Activated CD4-positive, alpha-beta T cell treated with anti-CD3 and anti-CD28 coated beads for 24 hours (primary cell): ENCODE measurements at regions not wholly inside any gene's neighbourhood (a gene's known extent, or its start where the extent isn't known, plus 50 kb on each side); places are given as distances from the start of the nearest gene placed in this dataset.
"Not testable (repeated sequence)": the region's sequence is repeated elsewhere in the genome, so short reads cannot be mapped to it uniquely, and the experiment has no call there.

Experiments used
- DNase-seq, 2 donors: peaks; one replicate each; pipeline ENCODE4 v3.0.0-alpha.2; 2020; ENCODE audit warnings: low read depth in 2 of 2

DNA sequence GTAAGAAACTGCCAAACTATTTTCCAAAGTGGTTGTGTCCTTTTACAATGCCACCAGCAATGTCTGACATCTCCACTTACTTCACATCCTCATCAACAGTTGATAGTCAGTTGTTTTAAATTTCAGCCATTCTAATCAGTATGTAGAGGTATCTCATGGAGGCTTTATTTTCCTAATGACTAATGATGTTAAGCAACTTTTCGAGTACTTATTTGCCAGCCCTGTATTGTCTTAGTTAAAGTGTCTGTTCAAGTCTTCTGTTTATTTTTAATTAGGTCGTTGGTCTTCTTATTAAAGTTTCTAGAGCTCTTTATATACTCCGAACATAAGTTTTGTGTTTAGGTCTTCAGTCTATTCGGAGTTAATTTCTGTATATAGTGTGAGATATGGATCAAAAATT, 54.9 kb upstream of the NBPF12 start:
- DNase-seq: not testable (repeated sequence)

DNA sequence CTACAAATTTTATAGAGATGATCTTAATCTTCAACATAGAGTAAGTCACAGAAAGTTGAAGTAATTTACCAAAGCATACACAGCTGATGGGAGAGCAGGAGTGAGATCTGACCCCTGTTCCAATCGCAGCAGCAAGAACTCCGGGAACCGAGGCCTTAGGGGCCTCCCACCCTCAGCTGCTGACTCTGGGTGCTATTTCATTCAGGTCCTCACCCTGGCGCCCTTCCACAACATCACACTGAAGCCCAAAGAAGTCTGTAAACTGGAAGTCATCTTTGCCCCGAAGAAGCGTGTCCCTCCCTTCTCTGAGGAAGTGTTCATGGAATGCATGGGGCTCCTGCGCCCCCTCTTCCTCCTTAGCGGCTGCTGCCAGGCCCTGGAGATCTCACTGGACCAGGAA, 57.0 kb upstream of the NBPF12 start:
- DNase-seq: not testable (repeated sequence)

DNA sequence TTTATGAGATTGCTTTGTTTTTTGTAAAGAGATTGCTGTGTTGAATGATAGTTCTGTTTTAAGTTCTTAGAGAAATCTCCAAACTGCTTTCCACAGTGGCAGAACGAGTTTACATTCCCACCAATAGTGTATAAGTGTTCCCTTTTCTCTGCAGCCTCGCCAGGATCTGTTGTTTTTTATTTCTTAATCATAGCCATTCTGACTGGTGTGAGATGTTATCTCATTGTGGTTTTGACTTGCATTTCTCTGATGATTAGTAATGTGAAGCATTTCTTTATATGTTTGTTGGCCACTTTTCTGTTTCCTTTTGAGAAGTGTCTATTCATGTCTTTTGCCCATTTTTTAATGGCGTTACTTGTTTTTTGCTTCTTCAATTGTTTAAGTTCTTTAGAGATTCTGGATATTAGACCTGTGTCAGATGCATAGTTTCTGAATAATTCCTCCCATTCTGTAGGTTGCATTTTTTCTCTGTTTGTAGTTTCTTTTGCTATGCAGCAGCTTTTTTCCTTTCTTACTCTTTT, 74.3 kb upstream of the NBPF12 start:
- not testable (repeated sequence) for DNase-seq

DNA sequence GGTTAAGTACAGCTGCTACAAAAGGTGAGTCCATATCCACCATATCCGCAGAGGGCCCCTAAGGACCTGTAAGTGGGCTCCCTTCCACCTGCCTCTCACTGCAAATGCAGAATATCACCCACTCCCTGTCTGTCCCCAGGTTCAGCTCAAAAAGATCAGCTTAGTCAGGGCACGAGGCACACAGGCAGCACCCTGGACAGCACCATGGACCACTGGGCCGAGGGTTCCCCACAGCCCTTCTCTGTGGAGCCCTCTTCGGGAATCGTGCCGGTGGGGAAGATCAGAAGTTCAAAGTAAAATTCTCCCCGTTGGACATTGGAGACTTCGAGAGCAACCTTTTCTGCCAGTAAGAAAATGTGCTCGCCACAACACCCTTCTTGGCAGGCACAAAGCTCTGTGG, 85.0 kb upstream of the NBPF12 start:
- DNase-seq: not testable (repeated sequence)

DNA sequence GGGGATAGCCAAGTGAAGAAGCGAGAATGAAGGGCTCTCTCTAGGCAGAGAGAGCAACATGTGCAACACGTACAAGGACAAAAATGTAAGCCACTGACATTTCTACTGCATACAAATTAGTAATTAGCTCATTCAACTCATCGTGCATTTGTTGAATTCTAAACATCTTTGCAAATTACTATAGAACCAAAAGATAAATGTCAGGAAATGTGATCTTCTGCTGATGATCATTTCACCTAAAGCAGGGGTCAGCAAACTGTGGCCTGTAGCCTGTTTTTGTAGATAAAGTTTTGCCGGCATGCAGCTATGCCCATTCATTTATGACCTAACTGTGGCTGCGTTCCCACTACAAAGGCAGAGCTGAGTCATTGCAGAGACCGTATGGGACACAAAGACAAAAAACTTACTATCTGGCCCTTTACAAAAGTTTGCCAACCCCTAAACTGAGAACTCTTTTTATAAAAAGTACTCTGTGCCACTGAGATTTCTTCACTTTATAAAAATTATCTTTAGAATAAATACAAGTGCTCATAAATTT, 87.7 kb upstream of the NBPF12 start:
- DNase-seq: not testable (repeated sequence)

DNA sequence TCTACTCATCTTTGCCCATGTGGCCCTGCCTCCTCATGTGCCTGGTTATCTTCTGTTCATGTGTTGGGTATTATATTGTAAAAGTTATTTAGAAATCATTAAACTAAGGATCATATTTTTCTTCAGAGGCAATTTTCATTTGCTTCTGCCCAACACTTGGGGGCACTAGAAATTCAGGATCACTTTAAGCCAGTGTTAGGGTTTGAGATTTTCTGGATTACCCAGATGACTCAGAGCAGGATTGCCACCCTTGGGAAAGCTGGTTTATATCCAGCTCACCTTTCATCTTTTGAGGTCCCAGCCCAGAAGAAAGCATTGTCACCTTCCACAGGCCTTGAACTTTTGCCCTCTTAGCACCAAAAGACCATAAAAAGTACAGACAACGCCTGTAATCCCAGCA, 99.4 kb upstream of the NBPF12 start:
- DNase-seq: not testable (repeated sequence)

DNA sequence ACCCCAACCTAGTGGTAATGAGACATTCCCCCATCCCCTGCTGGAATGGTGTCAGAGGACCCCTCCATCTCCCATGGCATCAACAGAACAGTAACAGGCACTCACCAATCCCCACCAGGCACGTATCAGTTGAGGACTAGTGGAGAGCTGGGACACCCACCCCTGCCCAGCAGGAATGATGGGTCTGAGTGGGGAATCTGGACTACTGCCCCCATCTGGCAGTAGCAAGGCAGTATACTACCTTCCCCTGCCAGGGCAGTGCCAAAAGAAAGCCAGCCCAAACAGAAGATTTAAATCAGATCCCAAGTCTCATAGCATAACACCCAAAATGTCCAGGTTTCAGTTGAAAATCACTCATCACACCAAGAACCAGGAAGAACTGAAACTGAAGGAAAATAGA, 111.2 kb upstream of the NBPF12 start:
- DNase-seq: not testable (repeated sequence)

DNA sequence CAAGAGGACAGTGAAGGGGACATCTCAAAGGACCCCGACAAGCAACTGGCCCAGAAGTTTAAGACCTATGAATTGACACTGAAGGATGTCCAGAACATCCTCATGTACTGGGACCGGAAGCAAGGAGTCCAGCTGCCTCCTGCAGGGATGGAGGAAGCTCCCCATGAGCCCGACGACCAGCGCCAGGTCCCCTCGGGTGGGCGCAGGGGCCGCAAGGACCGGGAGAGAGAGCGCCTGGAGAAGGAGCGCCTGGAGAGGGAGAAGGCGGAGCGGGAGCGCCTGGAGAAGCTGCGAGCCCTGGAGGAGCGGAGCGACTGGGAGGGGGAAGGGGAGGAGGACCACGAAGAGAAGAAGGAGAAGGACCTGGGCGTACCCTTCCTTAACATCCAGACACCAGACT, 143.9 kb upstream of the NBPF12 start:
- DNase-seq: not testable (repeated sequence)

DNA sequence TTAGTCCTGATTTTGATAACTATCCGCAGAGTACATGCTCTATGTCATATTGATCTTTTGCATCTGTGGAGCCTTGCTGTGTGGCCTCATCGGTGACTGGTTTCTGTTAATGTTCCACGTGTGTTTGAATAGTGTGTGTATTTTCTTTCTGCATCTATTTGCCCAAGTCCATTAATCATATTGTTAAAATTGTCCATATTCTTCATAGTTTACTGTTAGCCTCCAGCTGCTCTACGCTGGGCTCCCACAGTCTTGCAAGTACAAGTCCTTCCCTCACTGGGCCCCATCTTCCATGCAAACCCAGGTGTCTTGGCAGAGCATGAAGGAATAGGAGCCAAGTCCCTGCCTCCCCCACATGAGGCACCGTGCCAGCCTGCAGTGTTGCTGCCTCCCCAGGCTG, 145.4 kb upstream of the NBPF12 start:
- not testable (repeated sequence) for DNase-seq

DNA sequence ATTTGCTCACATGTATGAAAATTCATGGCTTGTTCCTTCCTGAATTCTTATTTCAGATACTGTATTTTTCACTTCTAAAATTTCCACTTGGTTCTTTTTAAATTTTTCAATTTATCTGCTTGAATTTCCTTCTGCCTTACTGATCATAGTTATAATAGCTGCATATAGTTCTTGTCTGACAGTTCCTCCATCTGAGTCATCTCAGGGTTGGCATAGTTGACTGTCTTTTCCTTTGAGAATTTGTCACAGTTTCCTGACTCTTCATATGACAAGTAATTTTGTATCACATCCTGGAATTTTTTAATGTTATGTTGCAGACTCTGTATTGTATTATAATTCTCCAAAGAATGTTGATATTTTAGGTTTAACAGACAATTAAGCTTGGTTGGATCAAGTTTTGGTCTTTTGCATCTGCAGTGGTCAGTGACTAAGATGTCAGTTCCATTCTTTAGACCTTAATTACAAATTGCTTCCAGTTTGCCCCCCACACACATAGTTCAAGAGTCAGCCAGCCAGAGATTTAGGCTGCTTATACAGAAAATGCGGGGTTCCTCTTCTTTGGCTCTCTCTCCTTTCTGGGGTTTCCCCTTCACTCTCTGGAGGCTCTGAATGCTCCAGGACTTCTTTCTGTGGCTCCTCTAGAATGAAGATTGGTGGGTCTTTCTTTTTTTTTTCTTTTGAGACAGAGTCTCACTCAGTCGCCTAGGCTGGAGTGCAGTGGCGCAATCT, 153.7 kb upstream of the NBPF12 start:
- not testable (repeated sequence) for DNase-seq

DNA sequence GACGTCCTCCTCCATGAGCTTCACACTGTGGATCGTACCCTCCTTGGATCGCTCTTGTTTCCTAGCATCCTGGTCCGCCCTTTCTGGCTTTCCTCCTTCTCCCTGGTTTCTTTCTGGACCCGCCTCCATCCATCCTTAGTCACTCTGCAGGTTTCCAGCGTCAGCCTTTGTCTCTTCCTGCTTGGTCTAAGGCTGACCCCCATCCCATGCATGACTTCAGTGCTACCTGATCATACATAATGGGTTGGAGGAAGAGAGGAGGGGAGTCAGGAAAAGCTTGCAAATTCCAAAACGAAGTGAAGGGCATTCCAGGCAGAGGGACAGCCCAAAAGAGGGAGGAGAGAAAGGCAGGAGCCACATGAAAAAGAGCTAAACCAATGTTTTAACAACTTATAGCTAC, 156.9 kb upstream of the NBPF12 start:
- not testable (repeated sequence) for DNase-seq

DNA sequence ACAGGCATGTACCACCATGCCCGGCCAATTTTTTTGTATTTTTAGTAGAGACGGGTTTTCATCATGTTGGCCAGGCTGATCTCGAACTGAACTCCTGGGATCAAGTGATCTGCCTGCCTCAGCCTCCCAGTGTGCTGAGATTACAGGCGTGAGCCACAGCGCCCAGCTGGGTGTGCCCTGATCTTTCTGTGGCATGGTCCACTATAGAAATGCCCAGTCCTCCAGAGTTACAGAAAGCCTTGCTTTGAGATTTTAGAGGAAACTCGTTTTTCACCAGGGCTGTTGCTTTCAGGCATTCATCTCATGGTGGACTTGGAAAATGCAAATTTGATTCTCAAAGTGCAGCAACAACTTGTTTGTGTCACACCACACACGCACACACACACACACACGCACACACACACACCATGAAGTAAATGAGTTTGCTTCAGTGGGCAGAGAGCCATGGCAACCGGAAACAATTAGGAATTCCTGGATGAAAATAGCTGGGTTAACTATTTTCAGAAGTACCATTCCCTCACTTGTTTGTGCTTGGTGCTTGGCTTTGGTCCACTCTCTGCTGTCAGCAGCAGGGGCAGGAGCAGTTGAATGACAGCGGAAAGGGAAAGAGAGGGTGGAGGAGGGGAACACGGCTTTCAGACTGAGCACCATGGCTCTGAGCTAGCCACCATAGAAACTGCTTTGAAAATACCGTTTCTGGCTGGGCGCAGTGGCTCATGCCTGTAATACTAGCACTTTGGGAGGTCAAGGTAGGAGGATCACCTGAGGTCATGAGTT, 160.1 kb upstream of the NBPF12 start:
- not testable (repeated sequence) for DNase-seq

DNA sequence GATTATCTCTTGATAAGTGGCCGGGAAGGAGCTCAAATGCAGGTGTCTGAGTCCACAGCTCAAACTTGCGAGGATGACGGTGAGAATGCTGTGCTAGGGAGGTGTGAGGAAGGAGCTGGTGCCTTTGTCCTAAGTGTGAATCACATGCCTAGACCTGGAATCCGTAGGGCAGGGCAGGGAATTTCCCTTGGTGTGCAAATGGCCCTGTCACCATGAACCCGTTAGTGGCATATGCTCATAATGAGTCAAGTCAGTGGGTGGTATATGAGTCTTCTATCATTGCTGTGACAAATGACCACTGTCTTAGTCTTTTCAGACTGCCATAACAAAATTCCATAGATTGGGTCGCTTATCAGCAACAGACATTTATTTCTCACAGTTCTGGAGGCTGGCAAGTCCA, 163.1 kb upstream of the NBPF12 start:
- DNase-seq: not testable (repeated sequence)

DNA sequence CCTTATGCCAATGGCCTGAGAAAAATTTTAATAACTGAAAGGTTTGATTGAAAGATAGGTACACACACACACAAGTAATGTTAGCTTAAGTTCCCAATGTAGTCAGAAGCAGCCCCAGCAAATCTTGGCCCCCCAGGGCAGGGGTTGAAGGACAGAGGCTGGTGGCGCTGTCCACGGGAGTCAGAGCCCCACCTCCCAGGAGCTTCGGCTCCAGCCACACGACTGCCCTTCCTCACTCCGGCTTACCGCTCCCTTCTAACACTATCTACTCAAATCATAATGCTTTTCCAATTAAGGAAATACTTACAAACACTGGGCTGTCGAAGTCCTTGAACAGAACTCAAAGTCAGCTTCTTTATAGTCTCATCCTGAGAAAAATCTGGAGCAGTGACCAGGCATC, 163.9 kb upstream of the NBPF12 start:
- DNase-seq: not testable (repeated sequence)

DNA sequence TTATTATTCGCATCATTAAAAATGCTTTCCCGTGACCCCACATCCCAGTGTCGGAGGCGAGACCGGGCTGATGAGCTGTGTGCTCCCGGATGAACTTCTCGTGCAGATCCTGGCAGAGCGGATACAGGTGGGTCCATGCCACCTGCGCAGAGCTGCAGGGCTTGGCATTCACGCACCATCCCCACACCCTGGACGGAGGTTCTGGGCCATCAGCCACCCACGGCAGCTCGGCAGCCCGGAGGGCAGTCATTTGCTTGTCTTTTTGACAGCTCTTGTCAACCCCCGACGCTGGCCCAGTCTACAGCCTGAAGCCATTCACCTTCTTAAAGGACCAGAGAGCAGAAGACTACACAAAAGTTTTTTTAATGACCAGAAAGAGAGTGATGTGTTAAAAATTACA, 166.7 kb upstream of the NBPF12 start:
- not testable (repeated sequence) for DNase-seq

DNA sequence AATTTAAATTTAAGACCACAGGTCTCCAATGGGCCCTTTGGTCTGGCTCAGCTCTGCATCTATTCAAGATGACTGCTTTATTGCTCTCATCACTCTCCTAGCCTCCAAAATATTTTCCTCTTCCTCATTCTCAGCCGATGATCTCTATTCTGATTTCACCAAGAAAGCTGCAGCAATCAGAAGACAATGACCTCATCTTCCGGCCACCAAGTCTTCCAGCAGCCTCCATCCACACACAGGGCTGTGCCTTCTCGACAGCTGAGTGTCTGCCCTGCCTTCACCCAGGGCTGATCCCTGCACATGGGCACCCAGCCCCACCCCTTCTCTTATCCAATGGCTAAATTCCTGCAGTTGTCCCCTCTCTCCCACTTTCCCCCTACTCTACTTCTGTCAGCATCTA, 167.1 kb upstream of the NBPF12 start:
- DNase-seq: not testable (repeated sequence)

DNA sequence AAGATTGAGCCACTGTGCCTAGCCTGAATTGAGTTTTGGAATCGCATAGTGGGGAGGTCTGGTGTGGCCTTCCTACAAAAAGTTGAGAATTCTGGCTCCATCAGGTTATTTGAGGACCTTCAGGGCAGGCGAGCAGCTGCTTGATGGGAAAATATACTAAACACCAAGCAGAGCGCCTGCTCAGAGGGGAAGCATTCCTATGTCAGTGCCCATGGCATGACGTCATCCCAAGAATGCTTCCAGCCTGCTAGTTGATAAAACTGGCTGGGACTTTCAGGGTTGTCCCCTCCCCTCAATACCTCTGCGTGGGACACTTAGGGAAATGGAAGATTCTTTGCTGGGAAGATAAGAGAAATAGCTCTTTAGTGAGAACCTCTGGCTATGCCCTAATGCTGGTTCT, 174.9 kb upstream of the NBPF12 start:
- not testable (repeated sequence) for DNase-seq

DNA sequence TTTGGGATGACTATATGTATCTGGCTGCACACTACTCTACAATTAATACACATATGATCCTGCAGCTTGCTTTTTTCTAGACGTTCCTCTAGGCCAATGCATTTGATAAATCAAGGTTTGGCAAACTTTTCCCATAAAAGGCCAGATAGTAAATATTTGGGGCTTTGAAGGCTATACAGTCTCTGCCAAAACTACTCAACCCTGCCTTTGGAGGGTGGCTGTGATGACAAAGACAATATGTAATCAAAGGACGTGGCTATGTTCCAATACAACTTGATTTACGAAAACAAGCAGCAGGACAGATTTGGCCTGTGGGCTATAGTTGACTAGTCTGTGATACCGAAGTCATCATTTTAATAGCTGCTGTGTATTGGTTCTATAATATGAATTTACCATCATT, 181.3 kb upstream of the NBPF12 start:
- DNase-seq: not testable (repeated sequence)

DNA sequence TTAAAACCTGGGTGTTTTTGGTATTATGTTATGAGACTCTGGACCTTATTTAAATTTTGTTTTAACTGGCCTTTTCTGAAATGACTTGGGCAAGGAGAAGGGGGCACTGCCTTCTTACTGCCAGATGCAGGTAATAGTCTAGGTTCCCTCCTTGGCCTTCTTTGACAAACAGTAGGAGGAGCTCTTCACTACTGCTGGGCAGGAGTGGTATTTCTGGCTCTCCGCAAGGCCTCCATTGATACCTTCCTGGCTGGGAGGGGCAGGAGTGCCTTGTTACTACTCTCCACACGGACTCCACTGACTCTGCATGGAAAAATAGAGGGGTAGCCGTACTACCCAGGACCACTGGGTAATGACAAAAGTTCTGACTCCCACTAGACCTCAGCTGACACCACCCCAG, 189.4 kb upstream of the NBPF12 start:
- not testable (repeated sequence) for DNase-seq

DNA sequence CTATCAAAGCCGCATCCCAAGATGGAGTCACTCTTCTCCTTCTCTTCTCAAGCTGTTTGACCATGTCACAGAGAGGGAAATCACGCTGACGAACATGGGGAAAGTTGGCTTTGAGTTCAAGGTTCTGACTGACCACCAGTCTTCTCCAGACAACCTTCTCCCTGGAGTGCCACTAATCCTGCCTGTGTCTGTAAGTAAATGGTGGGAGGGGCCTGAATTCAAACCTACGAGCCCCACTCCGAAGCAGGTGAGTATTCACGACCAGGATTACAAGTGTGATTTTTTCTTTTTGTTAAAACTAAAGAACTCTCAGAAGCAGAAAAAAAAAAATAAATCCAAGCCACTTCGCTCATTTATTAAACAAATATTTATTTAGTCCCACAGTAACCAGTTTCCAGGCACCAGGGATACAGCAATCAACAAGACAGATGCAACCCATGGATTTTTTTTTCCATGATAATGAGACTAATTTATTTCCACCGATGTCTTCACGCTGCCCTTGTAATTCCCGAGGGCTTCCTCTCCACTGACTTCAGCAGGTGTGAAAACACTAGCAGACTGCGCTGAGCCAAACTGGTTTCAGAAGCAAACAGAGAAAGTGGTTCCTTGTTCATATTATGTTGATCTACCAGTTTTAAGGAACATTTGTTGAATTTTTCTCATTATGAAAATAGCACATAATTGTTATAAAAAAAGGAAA, 206.0 kb upstream of the NBPF12 start:
- DNase-seq: not testable (repeated sequence)

DNA sequence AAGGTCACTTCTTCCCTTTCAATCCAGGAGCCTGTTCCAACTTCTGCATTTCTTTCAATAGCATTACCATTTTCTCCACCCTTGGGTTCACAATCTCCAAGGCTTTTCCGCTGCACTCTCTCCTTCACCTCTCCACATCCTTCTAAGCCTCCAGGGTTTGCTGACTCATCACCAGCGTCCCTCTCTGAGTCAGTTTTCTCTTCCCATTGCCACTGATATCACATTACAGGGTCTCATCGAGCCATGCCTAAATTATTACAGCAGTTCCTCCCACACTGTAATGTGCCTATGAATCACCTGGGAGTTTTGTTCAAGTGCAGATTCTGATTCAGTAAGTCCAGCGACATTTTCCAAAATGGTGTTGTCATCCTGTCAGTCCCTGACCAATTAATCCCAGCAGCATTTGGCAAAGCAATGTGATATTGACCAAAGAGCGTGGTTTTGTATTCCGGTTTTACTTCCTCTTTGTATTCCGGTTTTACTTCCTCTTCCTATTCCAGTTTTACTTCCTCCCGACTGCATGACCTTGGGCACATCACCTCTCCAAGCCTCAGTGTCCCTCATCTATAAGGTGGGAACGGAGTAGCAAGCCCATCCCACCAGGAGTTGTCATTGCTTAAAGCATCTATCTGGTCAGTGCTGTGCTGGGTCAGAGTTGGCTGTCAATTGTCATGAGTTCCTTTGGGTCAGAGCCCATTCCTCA, 208.3 kb upstream of the NBPF12 start:
- not testable (repeated sequence) for DNase-seq
